C4-2B (cell line): ENCODE measurements at regions not wholly inside any gene's neighbourhood (a gene's known extent, or its start where the extent isn't known, plus 50 kb on each side); places are given as distances from the start of the nearest gene placed in this dataset.

ENCODE experiments used
- CTCF ChIP-seq: fragments of 450-650 bp; conservative IDR thresholded peaks from 2 replicates; pipeline ENCODE4 v1.5.1; 2017; ENCODE audit warnings: mild to moderate bottlenecking
- ZFX ChIP-seq: fragments of 450-650 bp; IDR thresholded peaks from 2 replicates; pipeline ENCODE4 v1.6.1; 2017

GRCh38 chr22:49303781-49304461, 523.8 kb downstream of the BRD1 start:
- TF ChIP-seq CTCF, result no peak
- no peak for TF ChIP-seq ZFX
